Loucy (cell line): ENCODE measurements at regions not wholly inside any gene's neighbourhood (a gene's known extent, or its start where the extent isn't known, plus 50 kb on each side); places are given as distances from the start of the nearest gene placed in this dataset.

Source experiments
- EZH2phosphoT487 ChIP-seq: fragments of 200-600 bp; IDR thresholded peaks from 2 replicates; pipeline ENCODE4 v1.6.1; 2018; ENCODE audit warnings: antibody characterized with exemption, mild to moderate bottlenecking, moderate library complexity, borderline replicate concordance
- TF ChIP-seq, protein P1 (sequence below): fragments of 200-600 bp; sonication (generic); conservative IDR thresholded peaks from 2 replicates; pipeline ENCODE4 v1.5.1; 2014; ENCODE audit warnings: mild to moderate bottlenecking, antibody characterized with exemption, low read length

DNA sequence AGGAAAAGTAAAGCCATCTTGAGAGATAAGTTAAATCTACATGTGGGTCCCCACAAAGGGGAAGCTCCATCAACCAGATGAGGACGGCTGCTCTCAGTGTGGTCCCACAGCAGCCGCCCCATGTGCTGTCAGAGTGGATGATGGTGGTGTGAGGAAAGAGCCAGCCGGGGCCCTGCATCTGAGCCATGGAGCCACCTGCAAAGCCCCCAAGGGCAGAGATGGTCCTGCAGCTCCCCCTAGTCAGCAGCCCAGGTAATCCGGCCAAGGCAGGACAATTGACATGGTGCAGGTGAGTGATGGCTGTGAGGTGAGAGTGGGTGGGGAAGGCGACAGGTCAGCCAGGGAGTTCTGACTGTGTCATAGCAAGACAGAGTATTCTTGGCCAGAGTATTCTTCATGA, 458.8 kb downstream of the ICE1 start:
- TF ChIP-seq, protein P1, sequence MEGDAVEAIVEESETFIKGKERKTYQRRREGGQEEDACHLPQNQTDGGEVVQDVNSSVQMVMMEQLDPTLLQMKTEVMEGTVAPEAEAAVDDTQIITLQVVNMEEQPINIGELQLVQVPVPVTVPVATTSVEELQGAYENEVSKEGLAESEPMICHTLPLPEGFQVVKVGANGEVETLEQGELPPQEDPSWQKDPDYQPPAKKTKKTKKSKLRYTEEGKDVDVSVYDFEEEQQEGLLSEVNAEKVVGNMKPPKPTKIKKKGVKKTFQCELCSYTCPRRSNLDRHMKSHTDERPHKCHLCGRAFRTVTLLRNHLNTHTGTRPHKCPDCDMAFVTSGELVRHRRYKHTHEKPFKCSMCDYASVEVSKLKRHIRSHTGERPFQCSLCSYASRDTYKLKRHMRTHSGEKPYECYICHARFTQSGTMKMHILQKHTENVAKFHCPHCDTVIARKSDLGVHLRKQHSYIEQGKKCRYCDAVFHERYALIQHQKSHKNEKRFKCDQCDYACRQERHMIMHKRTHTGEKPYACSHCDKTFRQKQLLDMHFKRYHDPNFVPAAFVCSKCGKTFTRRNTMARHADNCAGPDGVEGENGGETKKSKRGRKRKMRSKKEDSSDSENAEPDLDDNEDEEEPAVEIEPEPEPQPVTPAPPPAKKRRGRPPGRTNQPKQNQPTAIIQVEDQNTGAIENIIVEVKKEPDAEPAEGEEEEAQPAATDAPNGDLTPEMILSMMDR, result no peak
- TF ChIP-seq EZH2phosphoT487, result no peak
